ENCODE measurements at regions not wholly inside any gene's neighbourhood (a gene's known extent, or its start where the extent isn't known, plus 50 kb on each side); places are given as distances from the start of the nearest gene placed in this dataset.
"Not testable (repeated sequence)": the region's sequence is repeated elsewhere in the genome, so short reads cannot be mapped to it uniquely, and the experiment has no call there.

DNA sequence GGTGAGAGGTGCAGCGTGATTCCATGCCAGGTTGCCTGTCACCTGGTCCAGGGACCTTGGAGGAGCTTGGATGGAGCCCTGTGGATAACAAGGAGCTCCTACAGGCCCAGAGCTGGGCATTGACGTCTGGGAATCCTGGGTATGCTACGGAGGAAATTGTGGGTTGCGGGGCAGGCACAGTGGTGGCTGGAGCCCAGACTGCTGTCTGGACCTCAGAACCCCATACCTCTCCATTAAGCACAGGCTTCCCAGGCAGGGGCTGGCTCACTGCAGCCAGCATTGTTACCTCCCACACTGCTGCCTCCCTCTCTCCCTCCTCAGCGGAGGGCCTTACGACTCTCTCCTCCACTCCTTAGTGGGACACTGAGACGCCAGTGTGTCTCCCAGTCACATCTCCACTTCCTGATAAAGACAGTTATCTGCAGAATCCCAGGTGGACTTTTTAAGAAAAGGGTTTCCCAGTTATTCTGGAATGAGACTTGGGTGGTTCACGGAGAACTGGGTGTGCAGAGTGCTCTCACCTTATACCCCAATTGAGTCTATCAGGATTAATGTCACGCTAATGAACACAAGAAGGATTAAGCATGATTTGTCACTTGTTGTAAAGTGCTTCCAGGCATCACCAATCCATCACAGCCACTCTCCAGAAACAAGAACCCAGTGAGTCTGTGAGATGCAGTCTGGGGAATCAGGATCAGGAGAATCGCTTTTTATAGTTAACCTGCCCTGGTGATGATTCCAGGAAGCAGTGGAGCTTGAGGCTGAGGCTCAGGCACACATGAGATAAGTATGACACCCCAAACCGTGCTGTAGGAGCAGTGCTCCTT, 309.4 kb downstream of the RPS24 start:
- H3K4me3 ChIP-seq (ENCODE audit: low read depth, low read length, poor library complexity, severe bottlenecking) = no peak overlapping the region
- no peaks in the 10 kb centered on the region for H3K27me3 ChIP-seq (ENCODE audit: insufficient read depth, low read length)
- H4K20me1 ChIP-seq (ENCODE audit: insufficient read depth, low read length) = no peaks in the 10 kb centered on the region
- H3K27ac ChIP-seq (ENCODE audit: low read depth, low read length, poor library complexity, severe bottlenecking) = no peak overlapping the region
- H3K36me3 ChIP-seq (ENCODE audit: insufficient read depth, low read length) = no peaks in the 10 kb centered on the region
- H2AFZ ChIP-seq (ENCODE audit: low read length) = no peak overlapping the region
- no peaks in the 10 kb centered on the region for H3K79me2 ChIP-seq (ENCODE audit: insufficient read depth, low read length)
- no peaks in the 10 kb centered on the region for H3F3A ChIP-seq (ENCODE audit: insufficient read depth, low read length)
- no peaks in the 10 kb centered on the region for H3K4me1 ChIP-seq (ENCODE audit: insufficient read depth, low read length, severe bottlenecking)
- H3K9ac ChIP-seq (ENCODE audit: low read length) = no peak overlapping the region
- no peaks in the 10 kb centered on the region for H3K9me2 ChIP-seq (ENCODE audit: low read depth, low read length)
- TF ChIP-seq EZH2 (IDR thresholded peaks at IDR 0.05; ENCODE audit: borderline replicate concordance, low read length) = no peak
- TF ChIP-seq, protein P1, sequence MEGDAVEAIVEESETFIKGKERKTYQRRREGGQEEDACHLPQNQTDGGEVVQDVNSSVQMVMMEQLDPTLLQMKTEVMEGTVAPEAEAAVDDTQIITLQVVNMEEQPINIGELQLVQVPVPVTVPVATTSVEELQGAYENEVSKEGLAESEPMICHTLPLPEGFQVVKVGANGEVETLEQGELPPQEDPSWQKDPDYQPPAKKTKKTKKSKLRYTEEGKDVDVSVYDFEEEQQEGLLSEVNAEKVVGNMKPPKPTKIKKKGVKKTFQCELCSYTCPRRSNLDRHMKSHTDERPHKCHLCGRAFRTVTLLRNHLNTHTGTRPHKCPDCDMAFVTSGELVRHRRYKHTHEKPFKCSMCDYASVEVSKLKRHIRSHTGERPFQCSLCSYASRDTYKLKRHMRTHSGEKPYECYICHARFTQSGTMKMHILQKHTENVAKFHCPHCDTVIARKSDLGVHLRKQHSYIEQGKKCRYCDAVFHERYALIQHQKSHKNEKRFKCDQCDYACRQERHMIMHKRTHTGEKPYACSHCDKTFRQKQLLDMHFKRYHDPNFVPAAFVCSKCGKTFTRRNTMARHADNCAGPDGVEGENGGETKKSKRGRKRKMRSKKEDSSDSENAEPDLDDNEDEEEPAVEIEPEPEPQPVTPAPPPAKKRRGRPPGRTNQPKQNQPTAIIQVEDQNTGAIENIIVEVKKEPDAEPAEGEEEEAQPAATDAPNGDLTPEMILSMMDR (IDR thresholded peaks at IDR 0.05; ENCODE audit: low read length) = no peak
- no peaks in the 10 kb centered on the region for H3K9me3 ChIP-seq (ENCODE audit: low read length)
- no peak overlapping the region for H3K4me2 ChIP-seq (ENCODE audit: low read length)

DNA sequence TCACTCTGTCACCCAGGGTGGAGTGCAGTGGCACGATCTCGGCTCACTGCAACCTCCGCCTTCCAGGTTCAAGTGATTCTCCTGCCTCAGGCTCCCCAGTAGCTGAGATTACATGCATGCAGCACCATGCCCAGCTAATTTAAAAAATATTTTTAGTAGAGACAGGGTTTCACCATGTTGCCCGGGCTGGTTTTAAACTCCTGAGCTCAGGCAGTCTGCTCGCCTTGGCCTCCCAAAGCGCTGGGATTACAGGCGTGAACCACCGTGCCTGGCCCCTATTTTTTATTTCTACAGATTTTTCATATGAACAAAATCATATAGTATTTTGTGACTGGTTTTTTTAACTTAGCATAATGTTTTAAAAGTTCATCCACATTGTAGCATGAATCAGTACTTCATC, 310.6 kb downstream of the RPS24 start:
- not testable (repeated sequence) for H2AFZ ChIP-seq (ENCODE audit: low read length); H3K27me3 ChIP-seq (ENCODE audit: insufficient read depth, low read length)

GRCh38 chr10:78345515-78345914, 311.9 kb downstream of the RPS24 start:
- not testable (repeated sequence) for H3K4me1 ChIP-seq (ENCODE audit: insufficient read depth, low read length, severe bottlenecking); H3K36me3 ChIP-seq (ENCODE audit: insufficient read depth, low read length); H3F3A ChIP-seq (ENCODE audit: insufficient read depth, low read length); H3K79me2 ChIP-seq (ENCODE audit: insufficient read depth, low read length); H3K9ac ChIP-seq (ENCODE audit: low read length); H3K9me2 ChIP-seq (ENCODE audit: low read depth, low read length); H3K9me3 ChIP-seq (ENCODE audit: low read length); H3K27me3 ChIP-seq (ENCODE audit: insufficient read depth, low read length); H3K4me2 ChIP-seq (ENCODE audit: low read length); H3K4me3 ChIP-seq (ENCODE audit: low read depth, low read length, poor library complexity, severe bottlenecking); H2AFZ ChIP-seq (ENCODE audit: low read length); H3K27ac ChIP-seq (ENCODE audit: low read depth, low read length, poor library complexity, severe bottlenecking); H4K20me1 ChIP-seq (ENCODE audit: insufficient read depth, low read length)

More for the DNA sequence above, 310.6 kb downstream of the RPS24 start:
- not testable (repeated sequence) for H3K4me3 ChIP-seq (ENCODE audit: low read depth, low read length, poor library complexity, severe bottlenecking); H3K9ac ChIP-seq (ENCODE audit: low read length); H3K9me2 ChIP-seq (ENCODE audit: low read depth, low read length); H3K27ac ChIP-seq (ENCODE audit: low read depth, low read length, poor library complexity, severe bottlenecking); H4K20me1 ChIP-seq (ENCODE audit: insufficient read depth, low read length); H3K9me3 ChIP-seq (ENCODE audit: low read length); H3K4me1 ChIP-seq (ENCODE audit: insufficient read depth, low read length, severe bottlenecking); H3F3A ChIP-seq (ENCODE audit: insufficient read depth, low read length); H3K79me2 ChIP-seq (ENCODE audit: insufficient read depth, low read length); H3K4me2 ChIP-seq (ENCODE audit: low read length); H3K36me3 ChIP-seq (ENCODE audit: insufficient read depth, low read length)

DNA sequence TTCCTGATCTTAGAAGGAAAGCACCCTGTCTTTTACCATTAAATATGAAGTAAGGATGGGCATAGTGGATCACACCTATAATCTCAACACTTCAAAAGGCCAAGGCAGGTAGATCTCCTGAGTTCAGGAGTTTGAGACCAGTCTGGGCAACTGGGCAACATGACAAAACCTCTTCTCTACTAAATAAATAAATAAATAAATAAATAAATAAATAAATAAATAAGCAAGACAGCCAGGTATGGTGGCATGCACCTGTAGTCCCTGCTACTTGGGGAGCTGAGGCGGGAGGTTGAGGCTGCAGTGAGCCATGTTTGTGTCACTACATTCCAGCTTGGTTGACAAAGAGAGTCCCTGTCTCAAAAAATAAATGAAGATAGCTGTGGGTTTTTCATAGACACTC, 313.1 kb downstream of the RPS24 start:
- no peaks in the 10 kb centered on the region for H4K20me1 ChIP-seq (ENCODE audit: insufficient read depth, low read length)

More for the DNA sequence above, 313.1 kb downstream of the RPS24 start:
- Histone ChIP-seq H3F3A (ENCODE audit: insufficient read depth, low read length) (no peaks in the 10 kb centered on the region), H3K4me1 (ENCODE audit: insufficient read depth, low read length, severe bottlenecking) (no peaks in the 10 kb centered on the region), H3K4me3 (ENCODE audit: low read depth, low read length, poor library complexity, severe bottlenecking) (no peak overlapping the region), H3K9me3 (ENCODE audit: low read length) (no peaks in the 10 kb centered on the region), H3K4me2 (ENCODE audit: low read length) (no peak overlapping the region), H3K27me3 (ENCODE audit: insufficient read depth, low read length) (no peaks in the 10 kb centered on the region), H3K9ac (ENCODE audit: low read length) (no peak overlapping the region), H3K79me2 (ENCODE audit: insufficient read depth, low read length) (no peaks in the 10 kb centered on the region), H3K9me2 (ENCODE audit: low read depth, low read length) (no peaks in the 10 kb centered on the region), H3K27ac (ENCODE audit: low read depth, low read length, poor library complexity, severe bottlenecking) (no peak overlapping the region), H3K36me3 (ENCODE audit: insufficient read depth, low read length) (no peaks in the 10 kb centered on the region), H2AFZ (ENCODE audit: low read length) (no peak overlapping the region)
- TF ChIP-seq, protein P1 (IDR thresholded peaks at IDR 0.05; ENCODE audit: low read length) = no peak
- no peak for TF ChIP-seq EZH2 (IDR thresholded peaks at IDR 0.05; ENCODE audit: borderline replicate concordance, low read length)
